Calu3 (cell line): ENCODE measurements at regions not wholly inside any gene's neighbourhood (a gene's known extent, or its start where the extent isn't known, plus 50 kb on each side); places are given as distances from the start of the nearest gene placed in this dataset.

Experiments
- BruUV-seq: library from RNA; stranded (reverse); fragments of 400-500 nt; replicated peaks from 2 replicates; lab custom pipeline; 2021; lab: Mats Ljungman, UMichigan
- CTCF ChIA-PET: fragments of 300-600 bp; sonication (Branson Sonifier 250); formaldehyde crosslinking; loops from one replicate; lab custom pipeline; 2022; ENCODE audit warnings: antibody characterized with exemption; lab: Charles Lee
- DNase-seq: peaks from one replicate; pipeline ENCODE4 v3.0.0; 2022
- H3K27ac Mint-ChIP-seq: one replicate; pipeline ENCODE4 v1.8.0; 2022; ENCODE audit warnings: mixed read lengths; ENCODE audit not compliant: unreplicated experiment
- H3K27me3 Mint-ChIP-seq: one replicate; pipeline ENCODE4 v1.8.0; 2022; ENCODE audit warnings: mixed read lengths; ENCODE audit not compliant: unreplicated experiment
- H3K36me3 Mint-ChIP-seq: one replicate; pipeline ENCODE4 v1.8.0; 2022; ENCODE audit warnings: mild to moderate bottlenecking, moderate library complexity, mixed read lengths; ENCODE audit not compliant: insufficient read depth, unreplicated experiment
- H3K4me1 Mint-ChIP-seq: one replicate; pipeline ENCODE4 v1.8.0; 2022; ENCODE audit warnings: mild to moderate bottlenecking, low read depth, mixed read lengths; ENCODE audit not compliant: unreplicated experiment
- H3K4me3 Mint-ChIP-seq: one replicate; pipeline ENCODE4 v1.8.0; 2022; ENCODE audit warnings: mild to moderate bottlenecking, low read depth, moderate library complexity, mixed read lengths; ENCODE audit not compliant: unreplicated experiment
- H3K9me3 Mint-ChIP-seq: one replicate; pipeline ENCODE4 v1.8.0; 2022; ENCODE audit warnings: low read depth, mixed read lengths; ENCODE audit not compliant: unreplicated experiment
- CTCF ChIP-seq: fragments of 200-600 bp; IDR thresholded peaks from one replicate; pipeline ENCODE4 v1.8.0; 2022; ENCODE audit warnings: antibody characterized with exemption; ENCODE audit not compliant: unreplicated experiment
- intact Hi-C: fragments of 100-400 bp; cut with micrococcal nuclease; formaldehyde crosslinking; loops from one replicate; pipeline ENCODE4 v1.10.0; 2022; ENCODE audit not compliant: unreplicated experiment

- peaks cover 45% of the 10 kb centered on the region for H3K27me3 Mint-ChIP-seq
- H3K4me3 Mint-ChIP-seq, result no peak overlapping the region
- no peak for DNase-seq
- no peak for TF ChIP-seq CTCF
- no TSS peak for BruUV-seq
- no peaks in the 10 kb centered on the region for H3K36me3 Mint-ChIP-seq
- CTCF ChIA-PET, result interaction anchor here (1.3 kb wide), 1 partner anchor 17 kb away, joined by 3 read pairs; no protein-coding TSS in a partner anchor
- H3K4me1 Mint-ChIP-seq, result no peaks in the 10 kb centered on the region
- no peak overlapping the region for H3K27ac Mint-ChIP-seq
- intact Hi-C loops, result no loop called here
- H3K9me3 Mint-ChIP-seq, result no peaks in the 10 kb centered on the region
Observed at GRCh38 chr11:112511911-112512310, 251.3 kb upstream of the PLET1 start.

DNA sequence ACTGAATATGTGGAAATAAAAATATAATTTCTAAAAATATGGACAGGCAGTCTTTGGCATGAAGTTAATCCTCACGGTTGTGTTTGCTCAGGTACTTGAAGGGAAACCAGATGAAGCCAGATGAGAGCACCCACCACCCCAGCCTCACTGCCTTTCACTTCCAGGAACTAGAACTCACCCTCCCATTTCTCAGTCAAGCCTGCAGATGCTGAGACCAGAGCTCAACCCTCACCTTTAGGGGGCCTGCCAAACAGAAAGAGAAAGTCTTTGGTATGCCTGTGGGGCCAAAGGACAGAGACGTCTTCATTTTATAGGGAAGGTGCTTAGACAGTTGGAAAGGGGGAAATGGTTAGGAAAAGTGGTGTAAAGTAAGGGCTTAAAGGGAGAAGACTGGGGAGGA is 252.8 kb upstream of the PLET1 start:
- CTCF ChIA-PET, result no interaction called here
- no peak overlapping the region for H3K27ac Mint-ChIP-seq
- no peak for TF ChIP-seq CTCF
- H3K36me3 Mint-ChIP-seq, result no peaks in the 10 kb centered on the region
- H3K4me3 Mint-ChIP-seq, result no peak overlapping the region
- no peak for DNase-seq
- H3K9me3 Mint-ChIP-seq, result no peaks in the 10 kb centered on the region
- BruUV-seq, result no TSS peak
- H3K27me3 Mint-ChIP-seq, result peaks cover 30% of the 10 kb centered on the region
- intact Hi-C loops, result no loop called here
- no peaks in the 10 kb centered on the region for H3K4me1 Mint-ChIP-seq

GRCh38 chr11:112514011-112514740 is 253.5 kb upstream of the PLET1 start:
- CTCF ChIA-PET, result no interaction called here
- intact Hi-C loops, result no loop called here
- BruUV-seq, result no TSS peak
- H3K36me3 Mint-ChIP-seq, result no peaks in the 10 kb centered on the region
- no peak for DNase-seq
- H3K27ac Mint-ChIP-seq, result no peak overlapping the region
- no peaks in the 10 kb centered on the region for H3K9me3 Mint-ChIP-seq
- no peaks in the 10 kb centered on the region for H3K4me1 Mint-ChIP-seq
- no peak overlapping the region for H3K4me3 Mint-ChIP-seq
- peaks cover 23% of the 10 kb centered on the region for H3K27me3 Mint-ChIP-seq
- TF ChIP-seq CTCF, result no peak

- no TSS peak for BruUV-seq
- H3K4me1 Mint-ChIP-seq, result no peaks in the 10 kb centered on the region
- no peak for TF ChIP-seq CTCF
- CTCF ChIA-PET, result no interaction called here
- H3K27me3 Mint-ChIP-seq, result peaks cover 20% of the 10 kb centered on the region
- H3K9me3 Mint-ChIP-seq, result no peaks in the 10 kb centered on the region
- no peak for DNase-seq
- intact Hi-C loops, result no loop called here
- H3K4me3 Mint-ChIP-seq, result no peak overlapping the region
- H3K36me3 Mint-ChIP-seq, result no peaks in the 10 kb centered on the region
- no peak overlapping the region for H3K27ac Mint-ChIP-seq
Observed at GRCh38 chr11:112516261-112516660, 255.6 kb upstream of the PLET1 start.
